BLaER1 treated with 17β-estradiol and CSF1 and Interleukin-3, amounts not matched to agents 10 nM and 100 nM (cell line): ENCODE measurements at regions not wholly inside any gene's neighbourhood (a gene's known extent, or its start where the extent isn't known, plus 50 kb on each side); places are given as distances from the start of the nearest gene placed in this dataset.

ENCODE experiments used
- H3K27ac ChIP-seq, 11 experiments: shearing (Covaris generic); formaldehyde crosslinking; 2 replicates each; pipeline ENCODE4 v1.8.1; 2022
- H3K27me3 ChIP-seq, 11 experiments: shearing (Covaris generic); formaldehyde crosslinking; 2 replicates each; pipeline ENCODE4 v1.8.1; 2022
- H3K36me3 ChIP-seq, 11 experiments: shearing (Covaris generic); formaldehyde crosslinking; 2 replicates each; pipeline ENCODE4 v1.8.1; 2022
- H3K4me1 ChIP-seq, 10 experiments: shearing (Covaris generic); formaldehyde crosslinking; 2 replicates each; pipeline ENCODE4 v1.8.1; 2022
- H3K4me2 ChIP-seq, 11 experiments: shearing (Covaris generic); formaldehyde crosslinking; 2 replicates each; pipeline ENCODE4 v1.8.1; 2022
- H3K4me3 ChIP-seq, 10 experiments: shearing (Covaris generic); formaldehyde crosslinking; 2 replicates each; pipeline ENCODE4 v1.8.1; 2022
- H3K9ac ChIP-seq, 11 experiments: shearing (Covaris generic); formaldehyde crosslinking; 2 replicates each; pipeline ENCODE4 v1.8.1; 2022
- H3K9me3 ChIP-seq, 11 experiments: shearing (Covaris generic); formaldehyde crosslinking; replicated peaks in 1 of 11; 2 replicates each; pipeline ENCODE4 v1.8.1; 2022
- H4K20me1 ChIP-seq, 11 experiments: shearing (Covaris generic); formaldehyde crosslinking; 2 replicates each; pipeline ENCODE4 v1.8.1; 2022
- Cebpa-rat ChIP-seq, 11 experiments: shearing (Covaris generic); IDR thresholded peaks; 2 replicates each; pipeline ENCODE4 v1.8.1; 2022

DNA sequence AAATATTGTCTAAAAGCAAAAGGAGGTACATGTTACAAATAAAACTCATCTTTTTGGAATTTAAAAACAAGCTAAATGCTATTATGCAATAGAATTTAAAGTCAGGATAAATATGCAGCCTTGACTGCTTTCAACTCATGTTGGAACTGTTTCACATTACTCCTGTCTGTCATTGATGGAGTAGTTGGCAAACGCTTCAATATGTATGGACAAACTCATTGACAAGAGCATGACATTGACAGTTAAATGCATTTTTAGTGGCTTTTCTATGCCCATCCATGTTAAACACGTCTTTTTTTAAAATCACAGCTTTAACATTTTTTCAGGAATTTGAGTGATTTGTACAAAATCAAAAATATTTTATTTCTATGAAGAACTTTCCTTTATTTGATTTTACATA is 1560.5 kb downstream of the KCNT2 start:
- H4K20me1 ChIP-seq, result no peaks in the 10 kb centered on the region
- H3K4me3 ChIP-seq, result no peak overlapping the region
- H3K4me1 ChIP-seq, result no peaks in the 10 kb centered on the region
- H3K9ac ChIP-seq, result no peak overlapping the region
- H3K27me3 ChIP-seq, result no peaks in the 10 kb centered on the region
- no peak for TF ChIP-seq Cebpa-rat (IDR thresholded peaks at IDR 0.05)
- H3K9me3 ChIP-seq, result no peaks in the 10 kb centered on the region
- no peak overlapping the region for H3K27ac ChIP-seq
- H3K36me3 ChIP-seq, result no peaks in the 10 kb centered on the region
- H3K4me2 ChIP-seq, result no peak overlapping the region

DNA sequence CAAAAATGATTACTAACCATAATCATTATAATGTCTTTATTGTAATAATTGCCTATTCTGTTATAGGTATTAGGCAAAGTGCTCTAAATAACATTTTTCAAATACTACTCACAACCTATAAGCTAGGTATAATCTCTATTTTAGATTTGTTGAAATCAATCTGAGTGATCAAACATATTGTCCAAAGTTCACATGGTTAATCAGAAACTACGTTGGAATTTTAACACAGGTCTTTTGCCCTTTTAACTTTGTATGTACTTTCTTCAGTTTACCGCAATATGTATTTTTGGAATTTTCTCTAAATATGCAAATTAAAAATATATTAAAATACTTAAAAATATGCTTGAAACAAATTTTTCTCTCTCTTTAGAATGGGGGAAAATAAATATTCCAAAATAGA is 1563.2 kb downstream of the KCNT2 start:
- H4K20me1 ChIP-seq, result no peaks in the 10 kb centered on the region
- H3K4me2 ChIP-seq, result no peak overlapping the region
- no peak overlapping the region for H3K4me3 ChIP-seq
- H3K4me1 ChIP-seq, result no peaks in the 10 kb centered on the region
- H3K9me3 ChIP-seq, result no peaks in the 10 kb centered on the region
- no peaks in the 10 kb centered on the region for H3K27me3 ChIP-seq
- H3K9ac ChIP-seq, result no peak overlapping the region
- TF ChIP-seq Cebpa-rat (IDR thresholded peaks at IDR 0.05), result no peak
- H3K27ac ChIP-seq, result no peak overlapping the region
- no peaks in the 10 kb centered on the region for H3K36me3 ChIP-seq

DNA sequence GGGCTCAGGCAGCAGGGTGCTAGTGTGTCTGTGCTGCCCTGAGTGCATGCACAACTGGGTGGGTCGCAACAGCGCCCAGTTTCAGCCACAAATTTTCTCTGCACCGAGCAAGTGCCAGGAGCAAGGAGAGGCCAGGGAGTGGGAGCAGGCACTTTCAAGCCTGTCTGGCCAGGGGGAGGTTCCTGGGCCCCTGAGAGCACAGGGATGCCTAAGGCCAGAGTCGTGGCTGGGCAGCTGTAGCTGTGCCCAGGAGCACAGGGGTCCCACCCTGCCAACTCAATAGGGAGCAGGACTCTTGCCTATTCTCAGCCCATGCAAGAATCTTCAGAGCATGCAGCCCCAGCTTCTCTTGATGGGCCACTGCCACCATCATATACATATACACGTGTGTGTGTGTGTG is 1577.4 kb downstream of the KCNT2 start:
- Histone ChIP-seq H3K36me3 (no peaks in the 10 kb centered on the region), H3K27ac (no peak overlapping the region), H3K9me3 (peaks cover 13 to 22% (median 17%) of the 10 kb centered on the region in 11 experiments), H4K20me1 (no peaks in the 10 kb centered on the region), H3K9ac (no peak overlapping the region), H3K4me1 (no peaks in the 10 kb centered on the region), H3K27me3 (no peaks in the 10 kb centered on the region), H3K4me3 (no peak overlapping the region), H3K4me2 (no peak overlapping the region)
- no peak for TF ChIP-seq Cebpa-rat (IDR thresholded peaks at IDR 0.05)

DNA sequence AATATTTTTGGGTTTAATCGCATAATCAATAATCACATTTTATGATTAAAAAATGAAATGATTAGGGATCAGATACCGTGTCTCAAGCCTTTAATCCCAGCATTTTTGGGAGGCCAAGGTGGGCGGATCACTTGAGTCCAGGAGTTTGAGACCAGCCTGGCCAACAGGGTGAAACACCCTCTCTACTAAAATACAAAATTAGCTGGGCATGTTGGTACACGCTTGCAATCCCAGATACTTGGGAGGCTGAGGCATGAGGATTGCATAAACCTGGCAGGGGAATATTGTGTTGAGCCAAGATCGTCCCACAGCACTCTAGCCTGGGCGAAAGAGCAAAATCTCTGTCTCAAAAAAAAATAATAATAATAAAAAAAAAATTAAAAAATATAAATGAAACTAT is 1581.4 kb downstream of the KCNT2 start:
- TF ChIP-seq Cebpa-rat (IDR thresholded peaks at IDR 0.05), result no peak
- Histone ChIP-seq H3K9ac (no peak overlapping the region), H3K9me3 (peaks cover 13 to 22% (median 17%) of the 10 kb centered on the region in 11 experiments), H4K20me1 (no peaks in the 10 kb centered on the region), H3K4me1 (no peaks in the 10 kb centered on the region), H3K36me3 (no peaks in the 10 kb centered on the region), H3K27ac (no peak overlapping the region), H3K4me2 (no peak overlapping the region), H3K4me3 (no peak overlapping the region), H3K27me3 (no peaks in the 10 kb centered on the region)

DNA sequence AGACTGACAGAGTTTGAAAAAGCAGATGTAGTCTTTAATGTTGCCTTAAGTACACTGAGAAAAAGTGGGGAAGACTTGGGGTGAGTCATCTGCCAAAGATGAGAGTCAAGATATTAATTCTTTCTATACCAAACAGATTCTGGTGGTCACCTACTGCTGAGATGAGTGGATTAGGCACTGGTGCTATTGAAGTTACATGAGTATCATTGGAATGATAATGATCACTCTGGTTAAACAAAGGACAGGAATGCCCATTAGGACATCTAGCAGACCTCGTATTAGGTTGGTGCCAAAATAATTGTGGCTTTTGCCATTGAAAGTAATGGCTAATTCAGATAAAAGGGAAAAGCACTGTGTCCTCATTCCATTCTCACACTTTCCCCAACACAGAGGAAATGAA is 1588.9 kb downstream of the KCNT2 start:
- Histone ChIP-seq H3K36me3 (no peaks in the 10 kb centered on the region), H3K4me1 (no peaks in the 10 kb centered on the region), H3K4me2 (no peak overlapping the region), H3K27me3 (no peaks in the 10 kb centered on the region), H3K9me3 (peaks cover 0 to 2% (median 0%) of the 10 kb centered on the region in 11 experiments; a peak in 1 of 22 replicates), H4K20me1 (no peaks in the 10 kb centered on the region), H3K4me3 (no peak overlapping the region), H3K27ac (no peak overlapping the region), H3K9ac (no peak overlapping the region)
- TF ChIP-seq Cebpa-rat (IDR thresholded peaks at IDR 0.05), result no peak

DNA sequence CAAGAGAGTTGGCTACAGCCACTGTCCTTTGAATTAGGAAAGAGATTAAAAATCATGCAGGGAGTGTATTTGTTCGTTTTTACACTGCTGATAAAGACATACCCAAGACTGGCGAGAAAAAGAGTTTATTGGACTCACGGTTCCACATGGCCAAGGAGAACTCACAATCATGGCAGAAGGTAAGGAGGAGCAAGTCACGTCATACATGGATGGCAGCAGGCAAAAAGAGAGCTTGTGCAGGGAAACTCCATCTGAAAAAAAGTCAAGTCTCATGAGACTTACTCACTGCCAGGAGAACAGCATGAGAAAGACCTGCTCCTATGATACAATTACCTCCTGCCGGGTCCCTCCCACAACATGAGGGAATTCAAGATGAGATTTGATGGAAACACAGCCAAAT is 1595.2 kb downstream of the KCNT2 start:
- no peaks in the 10 kb centered on the region for H4K20me1 ChIP-seq
- H3K4me2 ChIP-seq, result no peak overlapping the region
- no peak overlapping the region for H3K4me3 ChIP-seq
- H3K36me3 ChIP-seq, result no peaks in the 10 kb centered on the region
- TF ChIP-seq Cebpa-rat (IDR thresholded peaks at IDR 0.05), result no peak
- no peaks in the 10 kb centered on the region for H3K4me1 ChIP-seq
- no peak overlapping the region for H3K27ac ChIP-seq
- no peaks in the 10 kb centered on the region for H3K27me3 ChIP-seq
- no peak overlapping the region for H3K9ac ChIP-seq
- H3K9me3 ChIP-seq, result peaks cover 0 to 12% (median 2%) of the 10 kb centered on the region in 11 experiments; a peak in 7 of 22 replicates

DNA sequence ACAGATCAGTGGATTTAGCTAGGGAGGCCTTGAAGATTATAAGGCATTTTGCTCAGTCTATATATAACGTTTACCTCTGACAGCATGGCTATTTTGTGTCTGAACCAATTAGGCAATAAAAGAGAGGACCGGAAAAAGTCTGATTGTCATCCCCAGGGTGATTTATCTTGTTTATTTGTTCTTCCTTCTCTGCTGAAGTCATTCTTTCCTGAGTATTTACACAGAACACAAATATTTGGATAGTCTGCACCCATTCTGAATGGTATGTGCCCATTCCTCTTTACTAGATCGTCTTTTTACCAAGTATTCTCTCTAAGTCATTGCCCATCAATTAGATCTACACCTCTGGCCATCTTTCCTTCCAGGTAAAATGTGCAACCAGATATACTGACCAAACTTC is 1602.9 kb downstream of the KCNT2 start:
- Histone ChIP-seq H3K4me2 (no peak overlapping the region), H3K27ac (no peak overlapping the region), H3K4me3 (no peak overlapping the region), H3K4me1 (no peaks in the 10 kb centered on the region), H3K9me3 (no peaks in the 10 kb centered on the region), H3K36me3 (no peaks in the 10 kb centered on the region), H4K20me1 (no peaks in the 10 kb centered on the region), H3K9ac (no peak overlapping the region), H3K27me3 (no peaks in the 10 kb centered on the region)
- no peak for TF ChIP-seq Cebpa-rat (IDR thresholded peaks at IDR 0.05)

DNA sequence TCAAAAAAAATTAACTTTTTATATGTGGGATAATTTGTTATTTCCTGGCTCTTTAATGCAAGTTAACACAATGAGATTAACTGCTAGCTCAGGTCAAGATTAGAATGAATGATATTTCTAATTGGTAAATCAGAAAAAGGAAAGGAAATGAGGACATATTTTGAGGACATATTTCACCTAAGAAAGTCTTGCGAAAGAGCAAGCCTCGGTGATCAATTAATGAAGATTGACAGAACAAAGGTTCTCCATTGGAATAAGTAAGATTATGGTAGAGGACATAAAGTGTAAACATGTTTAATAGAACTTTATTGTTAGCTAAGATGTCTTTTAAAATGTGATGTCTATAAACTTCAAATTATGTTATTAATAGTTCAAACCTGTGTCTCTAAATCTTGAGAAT is 1617.8 kb downstream of the KCNT2 start:
- Histone ChIP-seq H3K9me3 (no peaks in the 10 kb centered on the region), H3K9ac (no peak overlapping the region), H3K4me3 (no peak overlapping the region), H3K4me2 (no peak overlapping the region), H3K27me3 (no peaks in the 10 kb centered on the region), H3K36me3 (no peaks in the 10 kb centered on the region), H3K27ac (no peak overlapping the region), H4K20me1 (no peaks in the 10 kb centered on the region), H3K4me1 (no peaks in the 10 kb centered on the region)
- no peak for TF ChIP-seq Cebpa-rat (IDR thresholded peaks at IDR 0.05)

DNA sequence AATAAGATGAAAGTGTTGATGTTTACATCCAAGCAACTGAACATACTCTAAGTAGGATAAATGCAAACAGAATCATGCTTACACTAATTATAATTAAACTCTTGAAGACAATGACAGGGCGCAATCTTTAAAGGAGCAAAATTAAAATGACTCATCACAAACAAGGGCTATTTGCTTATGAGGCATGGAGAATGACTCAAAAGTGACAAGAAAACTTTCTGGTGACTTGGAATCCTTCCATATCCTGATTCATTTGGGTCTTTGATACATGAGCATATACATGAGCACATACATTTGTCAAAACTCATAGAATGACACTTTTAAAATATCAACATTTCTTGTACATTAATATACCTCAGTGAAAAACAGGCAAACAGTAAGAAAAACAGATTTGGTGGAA is 1632.3 kb downstream of the KCNT2 start:
- no peaks in the 10 kb centered on the region for H3K36me3 ChIP-seq
- no peaks in the 10 kb centered on the region for H3K27me3 ChIP-seq
- H3K27ac ChIP-seq, result no peak overlapping the region
- no peak overlapping the region for H3K9ac ChIP-seq
- H3K9me3 ChIP-seq, result no peaks in the 10 kb centered on the region
- H3K4me3 ChIP-seq, result no peak overlapping the region
- no peak for TF ChIP-seq Cebpa-rat (IDR thresholded peaks at IDR 0.05)
- no peaks in the 10 kb centered on the region for H4K20me1 ChIP-seq
- H3K4me1 ChIP-seq, result no peaks in the 10 kb centered on the region
- no peak overlapping the region for H3K4me2 ChIP-seq

DNA sequence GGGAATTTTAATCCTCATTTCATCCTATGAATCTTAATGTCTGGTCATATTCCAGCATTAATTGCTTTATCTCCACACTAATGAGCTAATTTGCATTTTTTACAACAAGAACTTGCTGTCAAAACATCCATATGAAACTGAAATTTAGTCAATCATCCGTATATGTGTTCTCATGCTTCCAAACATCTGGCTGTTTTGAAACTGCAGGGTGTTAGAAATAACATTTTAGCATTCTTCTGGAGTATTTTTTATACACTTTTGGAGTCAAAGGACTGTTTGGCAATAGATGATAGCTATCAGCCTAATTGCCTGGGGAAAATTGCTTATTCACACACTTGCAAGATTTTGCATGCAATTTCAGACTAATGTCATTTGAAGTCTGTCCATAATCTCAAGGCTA is 1639.3 kb downstream of the KCNT2 start:
- no peak overlapping the region for H3K4me2 ChIP-seq
- H3K4me1 ChIP-seq, result no peaks in the 10 kb centered on the region

DNA sequence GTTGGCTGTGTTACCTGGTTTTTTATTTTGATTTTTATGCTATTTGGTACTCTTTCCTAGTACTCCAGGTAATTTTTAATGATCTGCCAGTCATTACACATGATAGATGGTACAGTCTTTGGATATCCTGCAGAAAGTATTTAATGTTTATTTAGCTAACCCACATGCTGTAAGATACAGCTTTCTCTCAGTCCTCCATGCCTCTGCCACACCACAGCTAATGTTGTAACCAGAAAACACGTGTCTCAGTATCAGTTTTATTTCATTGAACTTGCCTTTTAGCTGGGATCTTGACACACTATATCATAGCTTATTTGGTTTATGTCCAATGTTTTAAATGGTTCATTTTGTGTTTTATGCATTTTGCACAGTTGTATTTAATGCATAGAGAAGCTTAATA is 1648.4 kb downstream of the KCNT2 start:
- Histone ChIP-seq H3K4me3 (no peak overlapping the region), H3K9ac (no peak overlapping the region), H4K20me1 (no peaks in the 10 kb centered on the region), H3K27ac (no peak overlapping the region), H3K9me3 (no peaks in the 10 kb centered on the region), H3K4me2 (no peak overlapping the region), H3K4me1 (no peaks in the 10 kb centered on the region), H3K27me3 (no peaks in the 10 kb centered on the region), H3K36me3 (no peaks in the 10 kb centered on the region)
- no peak for TF ChIP-seq Cebpa-rat (IDR thresholded peaks at IDR 0.05)

More for the DNA sequence above, 1639.3 kb downstream of the KCNT2 start:
- TF ChIP-seq Cebpa-rat (IDR thresholded peaks at IDR 0.05), result no peak
- no peak overlapping the region for H3K27ac ChIP-seq
- no peaks in the 10 kb centered on the region for H3K9me3 ChIP-seq
- no peak overlapping the region for H3K4me3 ChIP-seq
- no peaks in the 10 kb centered on the region for H4K20me1 ChIP-seq
- no peaks in the 10 kb centered on the region for H3K27me3 ChIP-seq
- no peak overlapping the region for H3K9ac ChIP-seq
- H3K36me3 ChIP-seq, result no peaks in the 10 kb centered on the region
